T-helper 2 cell treated with Interferon-gamma antibody and Interleukin-4, amounts not matched to agents 100 ng/mL and 5 ng/mL, for 36 hours (primary cell): ENCODE measurements at regions not wholly inside any gene's neighbourhood (a gene's known extent, or its start where the extent isn't known, plus 50 kb on each side); places are given as distances from the start of the nearest gene placed in this dataset.

Source experiments
- intact Hi-C: fragments of 100-400 bp; cut with micrococcal nuclease; formaldehyde crosslinking; loops from one replicate; pipeline ENCODE4 v1.15.1; 2023

GRCh38 chr18:60755134-60755533 is 382.6 kb upstream of the MC4R start:
- intact Hi-C loops = no loop called here

GRCh38 chr18:60775978-60776377 is 403.4 kb upstream of the MC4R start:
- intact Hi-C loops = no loop called here

GRCh38 chr18:60784161-60784560 is 411.6 kb upstream of the MC4R start:
- intact Hi-C loops = no loop called here

- intact Hi-C loops = no loop called here
Observed at GRCh38 chr18:60794802-60795201, 422.2 kb upstream of the MC4R start.

- intact Hi-C loops = no loop called here
Observed at GRCh38 chr18:60804415-60804814, 431.8 kb upstream of the MC4R start.

GRCh38 chr18:60809937-60810336 is 437.4 kb upstream of the MC4R start:
- intact Hi-C loops = no loop called here

GRCh38 chr18:60812921-60813320 is 440.3 kb upstream of the MC4R start:
- intact Hi-C loops = no loop called here

- intact Hi-C loops = loop anchor here (10.0 kb wide), 1 partner anchor 58 kb away; no protein-coding TSS in a partner anchor
Observed at GRCh38 chr18:60826346-60826745, 453.8 kb upstream of the MC4R start.

GRCh38 chr18:60831971-60832370 is 459.4 kb upstream of the MC4R start:
- intact Hi-C loops = no loop called here

- intact Hi-C loops = no loop called here
Observed at GRCh38 chr18:60838677-60839076, 466.1 kb upstream of the MC4R start.

GRCh38 chr18:60846396-60846795 is 473.8 kb upstream of the MC4R start:
- intact Hi-C loops = no loop called here

- intact Hi-C loops = no loop called here
Observed at GRCh38 chr18:60847517-60847916, 474.9 kb upstream of the MC4R start.

- intact Hi-C loops = no loop called here
Observed at GRCh38 chr18:60861575-60861974, 471.7 kb upstream of the CDH20 start.

- intact Hi-C loops = no loop called here
Observed at GRCh38 chr18:60862988-60863387, 470.2 kb upstream of the CDH20 start.

- intact Hi-C loops = no loop called here
Observed at GRCh38 chr18:60865801-60866200, 467.4 kb upstream of the CDH20 start.

- intact Hi-C loops = no loop called here
Observed at GRCh38 chr18:60870261-60871153, 462.7 kb upstream of the CDH20 start.

GRCh38 chr18:60872434-60872833 is 460.8 kb upstream of the CDH20 start:
- intact Hi-C loops = no loop called here

GRCh38 chr18:60873708-60874107 is 459.5 kb upstream of the CDH20 start:
- intact Hi-C loops = no loop called here

GRCh38 chr18:60875957-60876507 is 457.2 kb upstream of the CDH20 start:
- intact Hi-C loops = no loop called here

- intact Hi-C loops = loop anchor here (10.0 kb wide), 1 partner anchor 55 kb away; no protein-coding TSS in a partner anchor
Observed at GRCh38 chr18:60880184-60880583, 453.0 kb upstream of the CDH20 start.

GRCh38 chr18:60883587-60883986 is 449.6 kb upstream of the CDH20 start:
- intact Hi-C loops = loop anchor here (10.0 kb wide), 1 partner anchor 59 kb away; no protein-coding TSS in a partner anchor

GRCh38 chr18:60888071-60888624 is 445.1 kb upstream of the CDH20 start:
- intact Hi-C loops = loop anchor here (10.0 kb wide), 1 partner anchor 63 kb away; no protein-coding TSS in a partner anchor
